Left lung (tissue), 4 donors: ENCODE measurements at regions not wholly inside any gene's neighbourhood (a gene's known extent, or its start where the extent isn't known, plus 50 kb on each side); places are given as distances from the start of the nearest gene placed in this dataset.

Experiments
- ATAC-seq: fragments of 200-7000 bp; cut with Tn5 transposase; one replicate; pipeline ENCODE4 v1.9.1; 2020; ENCODE audit warnings: moderate library complexity
- DNase-seq, 4 donors: peaks; one replicate each; pipeline ENCODE4 v3.0.0-alpha.2; 2013 to 2020
- H3K27ac ChIP-seq, 2 donors: fragments of 200-600 bp; sonication (generic) in 1 of 2; one replicate each; pipeline versions ENCODE4 v1.5.0 to v1.8.0; 2020 to 2021
- H3K27me3 ChIP-seq, 2 donors: fragments of 200-600 bp; sonication (generic) in 1 of 2; one replicate each; pipeline versions ENCODE4 v1.5.0 to v1.8.0; 2020 to 2021
- H3K36me3 ChIP-seq, 2 donors: fragments of 200-600 bp; sonication (generic) in 1 of 2; one replicate each; pipeline versions ENCODE4 v1.5.0 to v1.8.0; 2020 to 2021
- H3K4me1 ChIP-seq, 2 donors: fragments of 200-600 bp; one replicate each; pipeline ENCODE4 v1.8.0; 2021
- H3K4me3 ChIP-seq, 2 donors: fragments of 200-600 bp; sonication (generic) in 1 of 2; one replicate each; pipeline versions ENCODE4 v1.5.0 to v1.8.0; 2020 to 2021; ENCODE audit warnings: mild to moderate bottlenecking in 1 of 2
- H3K9me3 ChIP-seq, 2 donors: fragments of 200-600 bp; sonication (generic) in 1 of 2; one replicate each; pipeline versions ENCODE4 v1.5.0 to v1.8.0; 2020 to 2021
- intact Hi-C, 2 donors: fragments of 100-400 bp; cut with DNase I; formaldehyde crosslinking; loops; one replicate each; pipeline versions ENCODE4 v1.11.2 to v1.14.2; 2022
- TF ChIP-seq, protein P1 (sequence below), 2 donors: fragments of 200-600 bp; sonication (generic) in 1 of 2; IDR thresholded peaks; one replicate each; pipeline versions ENCODE4 v1.5.0 to v1.8.0; 2021; ENCODE audit warnings: antibody characterized with exemption in 2 of 2
- donor health status: DM: no; HTN: yes; CAD: no.
- donor health status: DM: no; HTN: no; CAD: no.

DNA sequence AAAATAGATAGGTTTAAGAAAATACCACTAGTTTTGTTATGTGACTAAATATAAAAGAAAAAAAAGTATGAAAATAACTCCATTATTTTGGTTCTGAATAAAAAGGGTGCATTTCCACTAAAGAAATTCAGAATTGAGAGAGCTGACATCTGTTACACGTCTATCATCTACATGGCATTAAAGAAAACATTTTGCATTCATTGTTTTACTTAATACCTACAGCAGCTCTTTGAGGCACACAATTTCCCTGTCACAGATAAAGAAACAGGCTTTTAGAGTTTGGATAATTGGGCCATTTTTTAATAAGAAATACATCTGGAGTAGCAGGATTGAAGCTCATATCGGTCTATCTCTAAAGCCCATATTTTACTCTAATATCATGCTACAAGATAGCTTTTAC, 145.7 kb upstream of the LUZP2 start:
- DNase-seq (no peak), ATAC-seq (no peak)
- H3K27ac ChIP-seq: no peak overlapping the region
- no peaks in the 10 kb centered on the region for H3K4me1 ChIP-seq
- no peaks in the 10 kb centered on the region for H3K36me3 ChIP-seq
- no peak overlapping the region for H3K4me3 ChIP-seq
- no peaks in the 10 kb centered on the region for H3K27me3 ChIP-seq
- TF ChIP-seq, protein P1, sequence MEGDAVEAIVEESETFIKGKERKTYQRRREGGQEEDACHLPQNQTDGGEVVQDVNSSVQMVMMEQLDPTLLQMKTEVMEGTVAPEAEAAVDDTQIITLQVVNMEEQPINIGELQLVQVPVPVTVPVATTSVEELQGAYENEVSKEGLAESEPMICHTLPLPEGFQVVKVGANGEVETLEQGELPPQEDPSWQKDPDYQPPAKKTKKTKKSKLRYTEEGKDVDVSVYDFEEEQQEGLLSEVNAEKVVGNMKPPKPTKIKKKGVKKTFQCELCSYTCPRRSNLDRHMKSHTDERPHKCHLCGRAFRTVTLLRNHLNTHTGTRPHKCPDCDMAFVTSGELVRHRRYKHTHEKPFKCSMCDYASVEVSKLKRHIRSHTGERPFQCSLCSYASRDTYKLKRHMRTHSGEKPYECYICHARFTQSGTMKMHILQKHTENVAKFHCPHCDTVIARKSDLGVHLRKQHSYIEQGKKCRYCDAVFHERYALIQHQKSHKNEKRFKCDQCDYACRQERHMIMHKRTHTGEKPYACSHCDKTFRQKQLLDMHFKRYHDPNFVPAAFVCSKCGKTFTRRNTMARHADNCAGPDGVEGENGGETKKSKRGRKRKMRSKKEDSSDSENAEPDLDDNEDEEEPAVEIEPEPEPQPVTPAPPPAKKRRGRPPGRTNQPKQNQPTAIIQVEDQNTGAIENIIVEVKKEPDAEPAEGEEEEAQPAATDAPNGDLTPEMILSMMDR (IDR thresholded peaks at IDR 0.05): no peak
- intact Hi-C loops: no loop called here
- H3K9me3 ChIP-seq: peaks cover 0 to 3% of the 10 kb centered on the region in 2 donors

DNA sequence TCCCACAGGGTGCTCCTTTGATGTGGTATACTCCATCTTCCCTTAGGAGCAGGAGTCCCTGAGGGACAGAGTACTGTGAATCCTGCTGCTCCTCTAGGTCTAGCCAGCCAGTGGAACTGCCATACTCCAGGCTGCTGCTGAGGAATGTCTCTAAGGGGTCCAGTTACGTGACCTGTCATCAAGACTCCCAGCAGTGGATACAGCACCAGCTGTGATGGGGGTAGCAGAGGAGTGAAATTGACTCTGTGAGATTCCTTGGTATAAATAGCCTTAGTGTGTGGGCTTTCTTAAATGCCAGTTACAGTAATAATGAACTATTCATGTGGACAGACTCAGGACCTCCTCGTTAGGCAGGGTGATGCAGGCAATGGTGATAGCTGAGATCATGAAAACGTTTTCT, 140.4 kb upstream of the LUZP2 start:
- no peak overlapping the region for H3K27ac ChIP-seq
- no peak overlapping the region for H3K4me3 ChIP-seq
- H3K9me3 ChIP-seq: peaks cover 0 to 3% of the 10 kb centered on the region in 2 donors
- intact Hi-C loops: no loop called here
- ATAC-seq: no peak
- no peaks in the 10 kb centered on the region for H3K4me1 ChIP-seq
- TF ChIP-seq, protein P1 (IDR thresholded peaks at IDR 0.05): no peak
- no peak for DNase-seq
- no peaks in the 10 kb centered on the region for H3K36me3 ChIP-seq
- no peaks in the 10 kb centered on the region for H3K27me3 ChIP-seq

DNA sequence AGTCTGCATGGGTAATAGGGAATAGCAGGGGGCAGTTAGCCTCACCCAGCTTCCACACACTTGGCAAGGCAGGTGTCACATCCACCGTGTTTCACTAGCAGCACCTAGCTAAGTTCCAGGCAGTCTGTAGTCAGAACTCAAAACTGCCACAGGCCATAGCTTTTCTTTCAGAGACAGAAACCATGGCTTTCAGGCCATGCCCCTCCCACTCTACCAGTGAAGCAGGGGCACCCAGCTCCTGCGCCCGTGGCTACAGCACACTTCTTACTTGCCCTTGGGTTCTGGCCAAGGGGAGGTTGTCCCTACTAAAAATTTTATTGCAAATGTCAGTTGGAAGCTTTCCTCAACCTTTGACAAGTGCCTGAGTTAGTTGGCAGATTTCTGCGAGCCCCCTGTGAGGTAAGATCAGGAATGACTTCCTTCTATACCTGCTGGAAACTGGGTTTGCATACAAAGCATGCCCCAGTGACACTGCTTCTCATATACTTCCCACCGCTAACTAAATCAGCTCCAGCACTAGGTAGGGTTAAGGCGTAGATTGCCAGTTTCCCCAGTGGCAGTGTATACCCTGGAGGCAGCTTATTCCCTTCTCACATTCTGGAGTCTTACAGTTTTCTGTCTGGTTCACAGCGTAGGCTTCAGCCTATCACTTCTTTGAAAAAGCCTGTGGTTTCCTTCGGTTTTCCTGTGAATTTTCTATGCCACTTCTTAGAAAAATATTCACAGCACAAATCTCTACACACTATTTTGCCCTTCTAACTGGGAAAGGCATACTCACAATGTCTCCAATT, 139.0 kb upstream of the LUZP2 start:
- Histone ChIP-seq H3K4me3 (no peak overlapping the region), H3K9me3 (peaks cover 0 to 13% of the 10 kb centered on the region in 2 donors), H3K4me1 (no peaks in the 10 kb centered on the region), H3K36me3 (no peaks in the 10 kb centered on the region), H3K27ac (no peak overlapping the region), H3K27me3 (no peaks in the 10 kb centered on the region)
- TF ChIP-seq, protein P1 (IDR thresholded peaks at IDR 0.05): no peak
- intact Hi-C loops: no loop called here
- DNase-seq: no peak
- ATAC-seq: no peak

DNA sequence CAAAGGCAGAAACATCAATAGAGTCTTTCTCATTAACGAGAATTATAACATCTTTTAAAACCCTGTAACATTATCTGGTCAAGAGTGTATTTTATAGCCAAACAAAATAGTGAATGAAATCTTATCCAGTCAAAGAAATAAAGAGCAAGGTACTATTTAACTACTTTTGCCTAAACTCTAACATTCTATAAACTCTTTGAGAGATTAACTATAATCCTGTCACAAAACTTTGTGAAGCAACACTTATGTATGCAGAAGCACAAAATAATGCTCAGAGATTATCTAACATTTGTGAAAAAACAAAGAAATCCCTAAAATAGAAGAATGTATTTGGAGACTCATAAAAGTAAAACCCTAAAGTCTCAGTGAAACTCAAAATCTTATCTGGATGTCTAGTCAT, 124.4 kb upstream of the LUZP2 start:
- Histone ChIP-seq H3K27me3 (no peaks in the 10 kb centered on the region), H3K9me3 (no peaks in the 10 kb centered on the region), H3K27ac (no peak overlapping the region), H3K4me3 (no peak overlapping the region), H3K36me3 (no peaks in the 10 kb centered on the region), H3K4me1 (no peaks in the 10 kb centered on the region)
- DNase-seq (no peak), ATAC-seq (no peak)
- intact Hi-C loops: no loop called here
- TF ChIP-seq, protein P1 (IDR thresholded peaks at IDR 0.05): no peak

DNA sequence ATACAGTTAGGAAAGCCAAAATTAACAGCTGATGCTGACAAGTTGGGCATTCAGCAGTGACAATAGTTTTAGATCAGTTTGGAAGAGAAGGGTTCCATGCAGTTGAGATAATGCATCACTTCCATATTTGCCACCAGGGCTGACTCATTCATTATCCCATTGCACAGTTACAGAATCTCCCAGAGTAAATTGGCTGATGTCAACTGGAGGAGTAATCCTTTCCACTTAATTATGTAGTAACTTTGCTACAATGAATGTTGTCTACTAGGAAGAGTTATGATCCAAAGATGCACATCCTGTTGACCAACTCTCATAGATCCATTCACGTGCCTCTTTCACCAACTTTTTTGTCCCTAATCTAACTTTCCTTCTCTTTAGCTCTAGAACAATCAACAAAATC, 123.3 kb upstream of the LUZP2 start:
- no peak for DNase-seq
- intact Hi-C loops: no loop called here

More for the DNA sequence above, 123.3 kb upstream of the LUZP2 start:
- ATAC-seq: no peak
- H3K27me3 ChIP-seq: no peaks in the 10 kb centered on the region
- H3K4me3 ChIP-seq: no peak overlapping the region
- H3K4me1 ChIP-seq: no peaks in the 10 kb centered on the region
- H3K27ac ChIP-seq: no peak overlapping the region
- H3K36me3 ChIP-seq: no peaks in the 10 kb centered on the region
- no peaks in the 10 kb centered on the region for H3K9me3 ChIP-seq
- TF ChIP-seq, protein P1 (IDR thresholded peaks at IDR 0.05): no peak
